ENCODE measurements at regions not wholly inside any gene's neighbourhood (a gene's known extent, or its start where the extent isn't known, plus 50 kb on each side); places are given as distances from the start of the nearest gene placed in this dataset.

DNA sequence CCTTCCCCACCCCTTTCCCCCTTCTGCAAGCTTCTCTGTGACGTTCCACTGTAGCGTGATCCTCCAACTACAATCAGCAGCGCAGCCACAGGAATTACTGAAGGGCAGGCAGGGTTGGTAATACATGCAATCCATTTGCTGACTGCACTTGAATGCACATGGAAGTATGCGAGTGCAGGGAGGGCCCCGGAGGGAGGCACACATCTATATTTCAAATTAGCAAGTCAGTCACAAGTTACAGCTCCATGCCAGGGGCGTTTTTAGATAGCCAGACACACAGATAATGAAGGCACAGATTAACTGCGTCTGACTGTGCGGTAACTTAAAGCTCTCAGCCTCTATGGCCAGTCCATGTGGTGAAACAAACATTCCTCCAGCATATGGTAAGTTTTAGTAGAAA, 209.2 kb upstream of the GATA6 start:
- BruUV-seq (replicated peaks), result no TSS peak
- H3K14ac ChIP-seq (replicated peaks; ENCODE audit: low read depth, low read length), result no peak overlapping the region
- H3K4me1 ChIP-seq (ENCODE audit: control insufficient read depth, insufficient read depth, low read length), result no peaks in the 10 kb centered on the region
- H4K5ac ChIP-seq (ENCODE audit: low read depth, low read length), result no peak overlapping the region
- H4K91ac ChIP-seq (ENCODE audit: insufficient read depth, low read depth, low read length), result no peak overlapping the region
- ChIA-PET CTCF (no interaction called here), POLR2A (ENCODE audit: unreplicated experiment) (no interaction called here)
- H3K27ac ChIP-seq (ENCODE audit: insufficient read depth, low read length), result no peak overlapping the region
- H3K27me3 ChIP-seq (ENCODE audit: control insufficient read depth, insufficient read depth, low read length), result peaks cover 21% of the 10 kb centered on the region
- no peaks in the 10 kb centered on the region for H4K20me1 ChIP-seq (ENCODE audit: insufficient read depth, low read length)
- no peak overlapping the region for H2AK5ac ChIP-seq (ENCODE audit: low read depth, low read length)
- no peak overlapping the region for H3K23ac ChIP-seq (ENCODE audit: low read depth, low read length)
- H4K8ac ChIP-seq (ENCODE audit: low read depth in 2 of 2, low read length in 2 of 2), result no peak overlapping the region
- no peak overlapping the region for H2BK5ac ChIP-seq (ENCODE audit: low read depth, low read length, poor library complexity, severe bottlenecking)
- H2BK15ac ChIP-seq (ENCODE audit: low read depth, low read length), result no peak overlapping the region
- no peaks in the 10 kb centered on the region for H3K9me3 ChIP-seq (ENCODE audit: control insufficient read depth, insufficient read depth, low read length)
- TF ChIP-seq, protein P1, sequence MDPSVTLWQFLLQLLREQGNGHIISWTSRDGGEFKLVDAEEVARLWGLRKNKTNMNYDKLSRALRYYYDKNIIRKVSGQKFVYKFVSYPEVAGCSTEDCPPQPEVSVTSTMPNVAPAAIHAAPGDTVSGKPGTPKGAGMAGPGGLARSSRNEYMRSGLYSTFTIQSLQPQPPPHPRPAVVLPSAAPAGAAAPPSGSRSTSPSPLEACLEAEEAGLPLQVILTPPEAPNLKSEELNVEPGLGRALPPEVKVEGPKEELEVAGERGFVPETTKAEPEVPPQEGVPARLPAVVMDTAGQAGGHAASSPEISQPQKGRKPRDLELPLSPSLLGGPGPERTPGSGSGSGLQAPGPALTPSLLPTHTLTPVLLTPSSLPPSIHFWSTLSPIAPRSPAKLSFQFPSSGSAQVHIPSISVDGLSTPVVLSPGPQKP (IDR thresholded peaks at IDR 0.05; ENCODE audit: borderline replicate concordance, low read depth, low read length), result no peak
- TF ChIP-seq RFX5 (IDR thresholded peaks at IDR 0.05; ENCODE audit: low read depth, low read length) (no peak), MAZ (IDR thresholded peaks at IDR 0.05; ENCODE audit: borderline replicate concordance, low read depth, low read length) (no peak)
- no peak overlapping the region for H3K9ac ChIP-seq (ENCODE audit: low read depth, low read length)
- H2BK120ac ChIP-seq (ENCODE audit: low read depth, low read length), result no peak overlapping the region
- H3K4me3 ChIP-seq (ENCODE audit: insufficient read depth, low read depth, low read length), result no peak overlapping the region
- no peak overlapping the region for H3K4ac ChIP-seq (ENCODE audit: low read depth, low read length)
- no peak overlapping the region for H3K56ac ChIP-seq (ENCODE audit: extremely low read depth, insufficient read depth, low read length)
- DNase-seq (no peak), ATAC-seq (ENCODE audit: low read depth) (no peak)
- intact Hi-C loops (cut with micrococcal nuclease), result no loop called here
- H3K4me2 ChIP-seq (ENCODE audit: low read depth, low read length), result no peak overlapping the region
- H3K79me1 ChIP-seq (ENCODE audit: low read depth in 1 of 2, low read length in 2 of 2), result no peaks in the 10 kb centered on the region
- H3K9me1 ChIP-seq (ENCODE audit: insufficient read depth, low read length), result no peaks in the 10 kb centered on the region
- no peaks in the 10 kb centered on the region for H3K36me3 ChIP-seq (ENCODE audit: control insufficient read depth, insufficient read depth, low read length)
- WGBS, 2 experiments (ENCODE audit: extremely low coverage in 2 of 2, insufficient read length in 1 of 2), result 0% methylated on average over 1 of the region's 8 CpGs; no CpG with 5 or more reads in 1 of the 2 experiments
- no peak overlapping the region for H2BK20ac ChIP-seq (ENCODE audit: low read depth, low read length)
- H2AFZ ChIP-seq (replicated peaks; ENCODE audit: low read length, poor library complexity), result no peak overlapping the region
- H2AK9ac ChIP-seq (replicated peaks; ENCODE audit: low read depth, low read length, poor library complexity), result no peak overlapping the region
- in situ Hi-C loops (cut with MboI; ENCODE audit: low sequenced_read_pairs), result loop anchor here (10.0 to 25.0 kb wide), 2 partner anchors 65 to 473 kb away; no protein-coding TSS in a partner anchor
- dilution Hi-C loops (cut with HindIII; ENCODE audit: low sequenced_read_pairs, unreplicated experiment), result no loop called here
- no peak overlapping the region for H3K18ac ChIP-seq (ENCODE audit: low read depth, low read length)

Measured in IMR-90 (cell line).